ENCODE measurements at regions not wholly inside any gene's neighbourhood (a gene's known extent, or its start where the extent isn't known, plus 50 kb on each side); places are given as distances from the start of the nearest gene placed in this dataset.

DNA sequence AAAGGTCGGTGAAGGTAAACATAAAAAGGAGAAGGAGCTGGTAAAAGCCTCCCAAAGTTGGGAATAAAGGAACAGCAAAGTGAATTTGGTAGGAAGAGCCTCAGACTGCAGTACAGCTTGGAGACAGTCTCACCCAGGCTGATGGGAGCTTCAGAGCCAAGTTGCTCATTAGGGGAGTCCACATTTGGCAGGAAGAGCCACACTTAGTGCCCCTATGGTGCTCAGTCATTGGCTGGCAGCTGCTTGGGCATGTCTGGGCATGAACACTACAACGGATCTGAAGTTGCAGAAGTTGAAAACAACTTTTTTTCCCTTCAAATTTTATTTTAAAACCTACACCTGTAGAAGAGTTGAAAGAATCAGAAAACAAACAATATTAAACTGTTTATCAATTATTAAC lies 2497.3 kb downstream of the ARAP2 start:
- TF ChIP-seq CTCF (IDR thresholded peaks at IDR 0.05) (no peak), POLR2A (IDR thresholded peaks at IDR 0.05) (no peak)

Data from stomach (tissue), 4 donors.